ENCODE measurements at regions not wholly inside any gene's neighbourhood (a gene's known extent, or its start where the extent isn't known, plus 50 kb on each side); places are given as distances from the start of the nearest gene placed in this dataset.

GRCh38 chr3:168807448-168807847 is 711.7 kb upstream of the GOLIM4 start (continued):
- TF ChIP-seq RNF219 (CRISPR knock-in tag; IDR thresholded peaks at IDR 0.05) (no peak), ZNF34 (CRISPR knock-in tag; IDR thresholded peaks at IDR 0.05; ENCODE audit: borderline replicate concordance) (no peak), ZNF224 (CRISPR knock-in tag; IDR thresholded peaks at IDR 0.05) (no peak), JUND (CRISPR knock-in tag; IDR thresholded peaks at IDR 0.05) (no peak), ZSCAN29 (CRISPR knock-in tag; conservative IDR thresholded peaks at IDR 0.05) (no peak)

- Histone ChIP-seq H2AFZ (ENCODE audit: low read length) (no peak overlapping the region), H4K20me1 (ENCODE audit: insufficient read depth, low read length) (no peaks in the 10 kb centered on the region), H3K36me3 (replicated peaks in 1 of 2; ENCODE audit: control insufficient read depth in 1 of 2, insufficient read depth in 2 of 2, low read length in 2 of 2) (no peaks in the 10 kb centered on the region), H3K4me3 (replicated peaks in 1 of 3; ENCODE audit: insufficient read depth in 1 of 3, low read depth in 2 of 3, low read length in 3 of 3) (no peak overlapping the region), H3K4me2 (ENCODE audit: low read depth, low read length) (no peak overlapping the region), H3K27ac (ENCODE audit: extremely low read length, insufficient read depth, low read length) (no peak overlapping the region), H3K9me3 (ENCODE audit: low read length) (no peaks in the 10 kb centered on the region), H3K4me1 (ENCODE audit: insufficient read depth, low read length) (no peaks in the 10 kb centered on the region), H3K79me2 (ENCODE audit: insufficient read depth, low read length) (no peaks in the 10 kb centered on the region), H3K9ac (ENCODE audit: insufficient read depth, low read depth, low read length) (no peak overlapping the region), H3K27me3 (ENCODE audit: control insufficient read depth in 1 of 2, insufficient read depth in 2 of 2, low read length in 2 of 2) (no peaks in the 10 kb centered on the region)
- WGBS (ENCODE audit: low lambda C conversion rate): 35% methylated on average over 1 of the region's 1 CpG
- DNase-seq (ENCODE audit: low spot score) (no peak), ATAC-seq (no peak), FAIRE-seq (no peak)
- no TSS peak for BruUV-seq (replicated peaks)
- intact Hi-C loops (cut with micrococcal nuclease; ENCODE audit: unreplicated experiment): no loop called here
- in situ Hi-C loops (cut with HindIII; ENCODE audit: extremely low pct_ligation_motif_present, low pct_unique_long_range_greater_than_20kb): no loop called here
- TF ChIP-seq, protein P1, sequence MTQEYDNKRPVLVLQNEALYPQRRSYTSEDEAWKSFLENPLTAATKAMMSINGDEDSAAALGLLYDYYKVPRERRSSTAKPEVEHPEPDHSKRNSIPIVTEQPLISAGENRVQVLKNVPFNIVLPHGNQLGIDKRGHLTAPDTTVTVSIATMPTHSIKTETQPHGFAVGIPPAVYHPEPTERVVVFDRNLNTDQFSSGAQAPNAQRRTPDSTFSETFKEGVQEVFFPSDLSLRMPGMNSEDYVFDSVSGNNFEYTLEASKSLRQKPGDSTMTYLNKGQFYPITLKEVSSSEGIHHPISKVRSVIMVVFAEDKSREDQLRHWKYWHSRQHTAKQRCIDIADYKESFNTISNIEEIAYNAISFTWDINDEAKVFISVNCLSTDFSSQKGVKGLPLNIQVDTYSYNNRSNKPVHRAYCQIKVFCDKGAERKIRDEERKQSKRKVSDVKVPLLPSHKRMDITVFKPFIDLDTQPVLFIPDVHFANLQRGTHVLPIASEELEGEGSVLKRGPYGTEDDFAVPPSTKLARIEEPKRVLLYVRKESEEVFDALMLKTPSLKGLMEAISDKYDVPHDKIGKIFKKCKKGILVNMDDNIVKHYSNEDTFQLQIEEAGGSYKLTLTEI (CRISPR knock-in tag; conservative IDR thresholded peaks at IDR 0.05): no peak
- TF ChIP-seq ZC3H4 (CRISPR knock-in tag; IDR thresholded peaks at IDR 0.05; ENCODE audit: borderline replicate concordance): no peak
- no peak for TF ChIP-seq NFE2 (CRISPR knock-in tag; IDR thresholded peaks at IDR 0.05)
- no peak for TF ChIP-seq ZNF12 (CRISPR knock-in tag; IDR thresholded peaks at IDR 0.05)
- no peak for TF ChIP-seq PHF8 (CRISPR knock-in tag; IDR thresholded peaks at IDR 0.05)
- no peak for TF ChIP-seq PRMT3 (CRISPR knock-in tag; IDR thresholded peaks at IDR 0.05; ENCODE audit: borderline replicate concordance, low read depth)
- no peak for TF ChIP-seq ZNF512B (CRISPR knock-in tag; IDR thresholded peaks at IDR 0.05; ENCODE audit: borderline replicate concordance)
- TF ChIP-seq ZNF619 (CRISPR knock-in tag; IDR thresholded peaks at IDR 0.05): no peak
- POLR2A ChIA-PET: no interaction called here
- CTCF ChIA-PET (ENCODE audit: low intra/inter-chr PET ratio, low total read pairs): no interaction called here
Observed at GRCh38 chr3:168806871-168807270, 711.1 kb upstream of the GOLIM4 start.
